ENCODE measurements at regions not wholly inside any gene's neighbourhood (a gene's known extent, or its start where the extent isn't known, plus 50 kb on each side); places are given as distances from the start of the nearest gene placed in this dataset.

GRCh38 chr2:14140009-14140550, 492.4 kb upstream of the LRATD1 start:
- TF ChIP-seq POLR2A (IDR thresholded peaks at IDR 0.05): no peak
- TF ChIP-seq CTCF (IDR thresholded peaks at IDR 0.05): no peak
- TF ChIP-seq EP300 (IDR thresholded peaks at IDR 0.05): no peak

Data from tibial nerve (tissue), 4 donors.